Breast epithelium (tissue), 3 donors: ENCODE measurements at regions not wholly inside any gene's neighbourhood (a gene's known extent, or its start where the extent isn't known, plus 50 kb on each side); places are given as distances from the start of the nearest gene placed in this dataset.

ENCODE experiments used
- CTCF ChIP-seq, 3 donors: fragments of 450-650 bp; IDR thresholded peaks; one replicate each; pipeline ENCODE4 v1.5.1; 2016 to 2017; ENCODE audit warnings: antibody characterized with exemption in 3 of 3, mild to moderate bottlenecking in 3 of 3, moderate library complexity in 3 of 3
- POLR2A ChIP-seq: fragments of 450-650 bp; IDR thresholded peaks from one replicate; pipeline ENCODE4 v1.6.1; 2016; ENCODE audit warnings: antibody characterized with exemption, mild to moderate bottlenecking, moderate library complexity
- POLR2AphosphoS5 ChIP-seq, 3 donors: sonication (generic); formaldehyde crosslinking; IDR thresholded peaks; one replicate each; pipeline ENCODE4 v1.6.1; 2017; ENCODE audit warnings: antibody characterized with exemption in 3 of 3

DNA sequence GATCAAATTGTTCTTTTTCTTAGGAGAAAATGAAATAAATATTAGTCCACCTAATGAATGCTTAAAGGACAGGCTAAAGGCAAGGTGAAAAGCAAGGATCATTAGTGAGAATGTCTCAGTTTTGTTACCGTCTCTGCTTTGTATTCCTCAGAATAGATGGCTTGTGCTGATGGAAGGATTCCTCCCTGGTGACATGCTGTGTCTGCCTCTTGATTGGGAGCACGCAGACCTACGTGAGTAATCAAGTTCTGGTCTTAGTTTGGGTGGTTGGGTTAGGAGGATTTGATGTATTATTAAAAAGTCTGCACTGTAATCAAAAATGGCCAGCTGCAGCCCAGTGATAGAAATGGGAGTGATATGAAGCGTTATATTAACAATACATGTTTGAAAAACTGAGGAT is 78.8 kb upstream of the RTL1 start:
- no peak for TF ChIP-seq CTCF (IDR thresholded peaks at IDR 0.05)
- TF ChIP-seq POLR2A = no peak
- TF ChIP-seq POLR2AphosphoS5 (IDR thresholded peaks at IDR 0.05) = no peak
